Activated CD8-positive, alpha-beta T cell treated with anti-CD3 and anti-CD28 coated beads for 36 hours (primary cell): ENCODE measurements at regions not wholly inside any gene's neighbourhood (a gene's known extent, or its start where the extent isn't known, plus 50 kb on each side); places are given as distances from the start of the nearest gene placed in this dataset.

Experiments used
- ATAC-seq: fragments of 200-7000 bp; cut with Tn5 transposase; one replicate; pipeline ENCODE4 v1.10.0; 2021; ENCODE audit warnings: mild to moderate bottlenecking, moderate library complexity
- CTCF ChIA-PET: fragments of 350-600 bp; sonication (Branson Sonifier 250); formaldehyde crosslinking; loops from one replicate; lab custom pipeline; 2021; ENCODE audit warnings: antibody characterized with exemption; lab: Charles Lee
- POLR2A ChIA-PET: fragments of 350-600 bp; sonication (Branson Sonifier 250); formaldehyde crosslinking; loops from one replicate; lab custom pipeline; 2021; ENCODE audit warnings: antibody characterized with exemption; lab: Charles Lee
- DNase-seq: peaks from one replicate; pipeline ENCODE4 v3.0.0-alpha.2; 2020
- H3K27ac Mint-ChIP-seq: one replicate; pipeline ENCODE4 v1.8.0; 2021; ENCODE audit warnings: mild to moderate bottlenecking, mixed read lengths
- H3K27me3 Mint-ChIP-seq: one replicate; pipeline ENCODE4 v1.8.0; 2021; ENCODE audit warnings: mixed read lengths
- H3K36me3 Mint-ChIP-seq: one replicate; pipeline ENCODE4 v1.8.0; 2021; ENCODE audit warnings: low read depth, mixed read lengths
- H3K4me1 Mint-ChIP-seq: one replicate; pipeline ENCODE4 v1.8.0; 2021; ENCODE audit warnings: low read depth, mixed read lengths
- H3K4me3 Mint-ChIP-seq: one replicate; pipeline ENCODE4 v1.8.0; 2021; ENCODE audit warnings: mild to moderate bottlenecking, moderate library complexity, mixed read lengths
- H3K9me3 Mint-ChIP-seq: one replicate; pipeline ENCODE4 v1.8.0; 2021; ENCODE audit warnings: mixed read lengths
- CTCF ChIP-seq: fragments of 200-600 bp; IDR thresholded peaks from one replicate; pipeline ENCODE4 v1.8.0; 2022; ENCODE audit warnings: antibody characterized with exemption, mild to moderate bottlenecking
- intact Hi-C: fragments of 100-400 bp; cut with micrococcal nuclease; formaldehyde crosslinking; loops from one replicate; pipeline ENCODE4 v1.10.0; 2022

- ATAC-seq: no peak
- Mint-ChIP-seq H3K27me3 (peaks cover 8% of the 10 kb centered on the region), H3K36me3 (no peaks in the 10 kb centered on the region), H3K27ac (no peak overlapping the region), H3K4me3 (no peak overlapping the region), H3K4me1 (no peaks in the 10 kb centered on the region), H3K9me3 (no peaks in the 10 kb centered on the region)
- no peak for TF ChIP-seq CTCF
- POLR2A ChIA-PET: no interaction called here
- no peak for DNase-seq
- intact Hi-C loops: no loop called here
- CTCF ChIA-PET: interaction anchor here (0.9 to 3.2 kb wide), 2 partner anchors 9 to 15 kb away, joined by 3 to 11 read pairs; no protein-coding TSS in a partner anchor
These were observed 52.0 kb upstream of the SMYD2 start for GRCh38 chr1:214228976-214229375.

GRCh38 chr1:214229736-214230135 is 51.2 kb upstream of the SMYD2 start:
- H3K27me3 Mint-ChIP-seq: peaks cover 8% of the 10 kb centered on the region
- POLR2A ChIA-PET: no interaction called here

More at GRCh38 chr1:214229736-214230135, 51.2 kb upstream of the SMYD2 start:
- no peaks in the 10 kb centered on the region for H3K36me3 Mint-ChIP-seq
- TF ChIP-seq CTCF: no peak
- ATAC-seq (no peak), DNase-seq (no peak)
- no peak overlapping the region for H3K27ac Mint-ChIP-seq
- H3K9me3 Mint-ChIP-seq: no peaks in the 10 kb centered on the region
- intact Hi-C loops: no loop called here
- H3K4me3 Mint-ChIP-seq: no peak overlapping the region
- CTCF ChIA-PET: interaction anchor here (2.7 to 3.2 kb wide), 2 partner anchors 15 to 101 kb away, joined by 11 to 12 read pairs; no protein-coding TSS in a partner anchor
- H3K4me1 Mint-ChIP-seq: no peaks in the 10 kb centered on the region
